GM12873 (cell line): ENCODE measurements at regions not wholly inside any gene's neighbourhood (a gene's known extent, or its start where the extent isn't known, plus 50 kb on each side); places are given as distances from the start of the nearest gene placed in this dataset.

Experiments used
- CTCF ChIP-seq: IDR thresholded peaks from 2 replicates; pipeline ENCODE4 v1.5.1; 2012; ENCODE audit warnings: low read depth, mild to moderate bottlenecking, moderate library complexity, low read length, control low read depth; ENCODE audit not compliant: insufficient read depth; ENCODE audit errors: missing control alignments

GRCh38 chr14:101331661-101332169 lies 229.6 kb upstream of the DIO3 start:
- no peak for TF ChIP-seq CTCF

- no peak for TF ChIP-seq CTCF
These were observed 229.0 kb upstream of the DIO3 start for GRCh38 chr14:101332281-101332680.

GRCh38 chr14:101333335-101334280 lies 227.7 kb upstream of the DIO3 start:
- no peak for TF ChIP-seq CTCF

GRCh38 chr14:101334656-101335055 lies 226.6 kb upstream of the DIO3 start:
- no peak for TF ChIP-seq CTCF

- TF ChIP-seq CTCF: no peak
These were observed 226.1 kb upstream of the DIO3 start for GRCh38 chr14:101335061-101335661.

- no peak for TF ChIP-seq CTCF
These were observed 225.1 kb upstream of the DIO3 start for GRCh38 chr14:101336183-101336582.

- no peak for TF ChIP-seq CTCF
These were observed 224.2 kb upstream of the DIO3 start for GRCh38 chr14:101337053-101337452.
